ENCODE measurements at regions not wholly inside any gene's neighbourhood (a gene's known extent, or its start where the extent isn't known, plus 50 kb on each side); places are given as distances from the start of the nearest gene placed in this dataset.
"Not testable (repeated sequence)": the region's sequence is repeated elsewhere in the genome, so short reads cannot be mapped to it uniquely, and the experiment has no call there.

GRCh38 chr7:26424319-26424718 lies 132.7 kb downstream of the SNX10 start:
- not testable (repeated sequence) for DNase-seq

GRCh38 chr7:26425655-26426054 lies 134.0 kb downstream of the SNX10 start:
- no peak for DNase-seq

DNA sequence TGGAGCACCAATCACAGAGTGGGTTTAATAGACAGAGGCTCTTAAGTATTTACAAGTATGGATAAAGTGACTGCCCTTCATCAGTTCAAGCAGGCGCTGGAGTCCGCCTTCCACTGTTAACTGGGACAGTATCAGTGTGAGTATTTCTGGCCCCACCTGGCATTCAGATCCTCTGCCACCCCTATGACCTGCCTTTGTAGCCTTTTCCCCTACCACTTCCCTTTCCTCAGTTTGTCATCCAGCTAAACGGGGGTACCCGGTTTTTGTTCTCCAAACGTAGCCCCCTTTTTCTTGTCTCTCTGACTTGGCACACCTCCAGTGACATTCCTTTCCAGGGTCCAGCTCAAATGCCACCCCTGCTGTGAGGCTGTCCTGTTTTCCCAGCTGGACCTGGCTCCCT lies 134.4 kb downstream of the SNX10 start:
- DNase-seq: no peak

DNA sequence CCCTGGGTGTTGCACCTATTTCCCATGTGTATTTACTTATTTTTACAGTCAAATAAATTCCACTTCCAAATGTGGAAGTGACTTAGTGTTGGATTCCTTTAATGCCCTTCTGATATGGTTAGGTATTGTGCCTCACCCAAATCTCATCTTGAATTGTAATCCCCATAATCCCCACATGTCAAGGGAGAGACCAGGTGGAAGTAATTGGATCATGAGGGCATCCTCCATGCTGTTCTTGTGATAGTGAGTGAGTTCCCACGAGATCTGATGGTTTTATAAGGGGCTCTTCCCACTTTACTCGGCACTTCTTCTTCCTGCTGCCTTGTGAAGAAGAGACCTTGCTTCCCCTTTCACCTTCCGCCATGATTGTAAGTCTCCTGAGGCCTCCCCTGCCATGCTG lies 136.9 kb downstream of the SNX10 start:
- DNase-seq: no peak

DNA sequence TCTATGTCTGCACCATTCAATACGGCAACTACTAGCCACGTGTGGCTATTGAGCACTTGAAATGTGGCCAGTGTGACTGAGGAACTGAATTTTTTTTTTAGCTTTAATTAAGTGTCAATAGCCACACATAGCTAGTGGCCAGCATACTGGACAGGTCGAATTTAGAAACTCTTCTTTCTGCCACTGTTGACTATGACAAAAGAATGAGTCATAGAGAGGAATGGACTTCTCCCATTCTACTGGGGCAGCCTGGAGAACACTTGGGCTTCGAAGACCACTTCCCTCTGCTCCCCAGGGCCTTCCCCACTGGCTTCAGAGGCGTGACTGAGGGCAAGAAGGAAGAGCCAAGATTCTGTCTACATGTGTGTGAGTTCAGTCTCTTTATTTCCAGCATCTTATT lies 137.5 kb downstream of the SNX10 start:
- DNase-seq: no peak

- no peak for DNase-seq
Measured at GRCh38 chr7:26434974-26435373, 143.3 kb downstream of the SNX10 start.

DNA sequence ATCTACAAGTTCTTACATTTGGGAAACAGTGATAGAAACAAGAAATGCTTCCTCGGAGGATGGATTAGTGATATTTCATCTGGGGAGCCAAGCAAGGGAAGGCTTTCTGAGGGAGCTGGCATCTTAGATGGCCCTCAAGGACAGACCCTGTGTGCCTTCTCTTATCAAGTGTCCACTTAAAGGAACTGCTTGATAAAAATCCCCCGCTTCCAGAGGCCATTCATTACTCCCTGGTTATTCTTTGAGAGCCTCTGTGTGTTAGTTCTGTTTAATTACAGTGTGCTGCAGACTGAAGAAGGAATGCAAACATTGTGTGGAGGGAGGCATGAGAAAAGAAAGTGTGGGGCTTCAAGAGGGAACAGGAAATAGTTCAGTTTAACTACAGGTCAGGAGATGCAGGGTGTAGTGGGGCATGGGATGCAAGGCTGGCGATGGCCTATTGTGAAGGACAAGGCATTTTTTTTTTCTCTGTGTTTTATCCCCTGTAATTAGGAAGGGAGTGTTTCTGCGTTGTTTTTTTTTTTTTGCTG lies 145.4 kb downstream of the SNX10 start:
- no peak for DNase-seq

GRCh38 chr7:26438078-26438477 lies 146.4 kb downstream of the SNX10 start:
- DNase-seq: no peak

- DNase-seq: no peak
Measured at GRCh38 chr7:26439521-26440232, 148.0 kb downstream of the SNX10 start.

GRCh38 chr7:26440233-26441001 lies 148.8 kb downstream of the SNX10 start:
- DNase-seq: no peak

- DNase-seq: no peak
Measured at GRCh38 chr7:26441002-26441521, 149.4 kb downstream of the SNX10 start.

- DNase-seq: no peak
Measured at GRCh38 chr7:26441611-26442277, 150.1 kb downstream of the SNX10 start.

- no peak for DNase-seq
Measured at GRCh38 chr7:26443006-26443405, 151.3 kb downstream of the SNX10 start.

DNA sequence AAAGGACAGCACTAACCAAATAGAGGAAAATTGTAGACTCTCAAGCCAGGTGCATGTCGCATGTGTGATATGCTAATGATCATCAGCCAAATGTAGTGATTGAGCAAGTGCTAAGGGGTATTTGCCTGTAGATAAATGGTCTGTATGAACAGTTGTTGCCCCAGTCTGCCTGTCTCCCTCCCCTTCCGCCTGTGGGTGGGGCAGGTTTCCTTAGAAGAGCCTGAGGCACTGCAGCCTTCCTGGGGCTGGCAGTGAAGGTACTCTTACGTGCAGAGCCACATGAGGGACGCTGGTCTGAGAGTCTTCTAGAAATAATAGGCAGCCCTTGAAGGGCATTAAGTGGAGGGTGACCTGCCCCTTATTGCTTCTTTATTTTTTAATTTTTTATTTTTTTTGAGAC lies 152.1 kb downstream of the SNX10 start:
- DNase-seq: no peak

DNA sequence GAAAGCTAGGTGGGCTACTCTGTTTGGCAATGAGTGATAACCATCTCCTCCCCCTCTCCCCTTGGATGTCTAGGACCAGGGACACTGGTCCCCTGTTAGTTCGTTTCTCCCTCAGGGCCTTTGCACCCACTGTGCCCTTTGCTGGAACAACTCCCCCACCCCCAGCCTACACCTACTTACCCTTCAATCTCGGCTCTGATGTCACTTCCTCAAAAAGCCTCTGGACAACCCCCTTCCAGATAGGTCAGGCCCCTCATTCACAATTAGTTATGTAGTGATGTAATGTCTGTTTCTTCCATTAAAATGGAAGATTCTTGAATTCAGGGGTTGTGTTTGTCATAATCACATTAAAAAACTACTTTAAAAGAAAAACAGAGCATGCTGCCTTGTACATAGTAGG lies 152.9 kb downstream of the SNX10 start:
- no peak for DNase-seq

- DNase-seq: no peak
Measured at GRCh38 chr7:26447116-26447515, 155.5 kb downstream of the SNX10 start.

DNA sequence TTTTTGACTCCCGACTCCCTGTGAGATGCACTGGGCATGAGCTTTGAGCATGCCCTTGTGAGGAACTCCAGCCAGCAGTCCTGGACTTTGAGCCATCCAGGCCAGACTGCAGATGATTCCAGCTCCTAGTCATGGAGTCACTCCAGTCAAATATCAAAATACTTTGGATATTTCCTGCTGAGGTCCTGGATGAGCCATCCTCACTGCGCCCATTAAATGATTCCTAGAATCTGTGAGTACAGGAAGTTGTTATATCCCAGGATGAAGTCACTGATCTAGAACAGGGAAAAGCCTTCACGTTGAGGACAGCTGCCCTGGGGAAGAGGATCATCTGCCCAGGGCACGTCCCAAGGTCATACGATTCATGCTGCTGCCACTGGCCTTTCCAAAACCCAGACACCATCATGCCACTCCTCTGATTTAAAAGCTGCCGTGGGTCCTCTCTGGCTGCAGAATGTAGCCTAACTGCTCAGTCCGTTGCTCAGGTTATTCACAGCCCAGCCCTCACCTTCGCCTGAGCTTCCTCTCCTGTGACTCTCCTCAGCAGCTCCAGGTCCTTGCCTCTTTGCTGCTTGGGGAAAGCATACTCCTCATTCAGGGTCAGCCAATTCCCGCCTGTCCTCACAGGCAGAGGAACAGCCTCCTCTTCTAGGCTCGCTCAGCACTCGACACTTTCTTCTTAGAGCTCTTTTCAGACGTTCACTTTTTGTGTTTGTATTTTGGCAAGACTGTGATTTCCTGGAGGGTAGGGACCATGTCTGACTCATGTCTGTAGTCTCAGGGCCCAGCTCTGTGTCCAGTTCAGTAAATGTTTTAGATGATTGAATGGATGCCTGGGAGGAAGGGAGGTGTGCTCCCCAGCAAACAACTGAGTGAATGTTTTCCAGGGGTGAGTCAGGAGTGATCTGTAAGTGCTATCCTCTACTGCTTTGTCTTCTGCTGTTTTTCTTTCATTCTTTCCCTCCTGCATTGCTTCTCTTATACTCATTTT lies 157.8 kb downstream of the SNX10 start:
- no peak for DNase-seq

DNA sequence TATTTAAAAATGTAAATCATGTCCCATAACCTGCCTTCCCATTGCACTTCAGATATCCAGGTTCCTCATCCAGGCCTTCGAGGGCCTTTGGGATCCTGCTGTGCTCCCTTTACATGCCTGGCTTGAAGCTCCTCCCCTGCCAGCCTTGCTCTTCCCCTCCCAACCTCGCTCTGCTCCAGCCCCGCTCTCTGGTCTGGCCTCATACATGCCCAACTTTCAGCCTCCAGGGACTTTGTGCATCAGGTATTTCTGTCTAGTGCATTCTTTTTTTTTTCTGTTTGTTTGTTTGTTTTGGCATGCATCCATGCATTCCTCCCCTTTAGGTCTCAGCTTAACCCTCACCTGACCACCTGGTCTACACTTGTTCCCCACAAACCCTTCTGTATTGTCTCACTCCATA lies 160.3 kb downstream of the SNX10 start:
- DNase-seq: no peak

DNA sequence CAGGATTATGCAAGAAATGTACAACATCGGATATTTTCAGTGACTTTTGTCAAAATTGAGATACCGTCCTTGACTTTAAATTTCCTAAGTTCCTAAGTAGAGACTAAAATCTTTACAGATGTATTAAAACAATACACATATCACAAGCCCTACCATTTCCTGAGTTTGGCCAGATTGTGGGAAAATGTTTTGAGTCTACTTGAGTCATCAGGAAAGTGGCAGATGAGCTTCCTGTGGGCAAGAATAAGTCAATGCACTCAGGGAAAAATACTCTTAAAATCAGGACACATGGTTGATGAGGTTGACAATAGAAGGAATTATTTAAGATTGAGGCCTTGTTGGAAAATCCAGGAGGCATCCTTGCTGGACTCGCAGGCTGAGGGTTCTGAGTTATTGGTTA lies 162.5 kb downstream of the SNX10 start:
- no peak for DNase-seq

- DNase-seq: no peak
Measured at GRCh38 chr7:26457696-26458327, 166.2 kb downstream of the SNX10 start.

DNA sequence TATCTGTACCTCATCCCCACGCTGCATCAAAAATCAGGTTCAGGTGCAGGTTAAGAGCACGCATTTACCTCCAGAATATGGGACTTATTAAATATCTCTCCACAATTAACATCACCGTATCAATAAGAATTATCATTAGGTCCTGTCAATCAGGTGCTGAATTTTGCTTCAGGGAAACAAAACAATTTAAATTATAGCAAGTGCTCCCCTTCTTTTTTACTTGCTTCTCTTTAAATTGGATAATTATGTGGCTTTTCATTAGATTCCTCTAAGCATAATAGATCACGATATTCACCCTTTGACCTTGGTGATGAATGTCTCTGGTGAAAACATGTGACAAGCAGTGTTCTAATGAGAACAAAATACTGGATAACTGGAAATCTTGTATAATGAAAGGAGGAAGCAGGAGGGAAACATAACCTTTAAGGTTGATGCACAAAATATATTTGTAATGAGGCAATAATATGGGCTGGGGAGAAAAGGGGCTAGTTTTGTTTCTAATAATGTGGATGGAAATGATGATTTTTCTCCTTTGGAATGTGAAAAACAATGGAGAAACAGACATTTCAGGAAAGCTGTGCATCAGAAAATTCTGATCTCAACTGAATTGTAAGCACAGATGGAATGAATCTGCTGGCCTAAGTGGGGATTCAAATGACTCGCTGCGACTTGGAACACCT lies 166.9 kb downstream of the SNX10 start:
- DNase-seq: no peak

Data from stimulated activated naive CD4-positive, alpha-beta T cell (primary cell).